Tibial artery (tissue), 4 donors: ENCODE measurements at regions not wholly inside any gene's neighbourhood (a gene's known extent, or its start where the extent isn't known, plus 50 kb on each side); places are given as distances from the start of the nearest gene placed in this dataset.
A peak's percentile ranks its signal among the peaks of the same experiment; 100 is the strongest.

Experiments
- DNase-seq, 2 donors: peaks; one replicate each; pipeline ENCODE4 v3.0.0-alpha.2; 2019
- H3K27ac ChIP-seq, 2 donors: fragments of 200-600 bp; sonication (generic) in 1 of 2; 1 replicate in 1 of 2; 2 replicates in 1 of 2; pipeline ENCODE4 v1.5.1; 2018 to 2019; ENCODE audit warnings: mild to moderate bottlenecking in 1 of 2
- H3K27me3 ChIP-seq, 2 donors: fragments of 200-600 bp; sonication (generic) in 1 of 2; one replicate each; pipeline versions ENCODE4 v1.5.1 to v1.6.0; 2016 to 2019
- H3K36me3 ChIP-seq, 3 donors: fragments of 200-600 bp; sonication (generic) in 2 of 3; one replicate each; pipeline ENCODE4 v1.5.1; 2016 to 2019; ENCODE audit warnings: mild to moderate bottlenecking in 2 of 3
- H3K4me1 ChIP-seq, 4 donors: fragments of 200-600 bp; sonication (generic) in 2 of 4; 1 replicate in 3 of 4; 2 replicates in 1 of 4; pipeline ENCODE4 v1.5.1; 2016 to 2019
- H3K4me3 ChIP-seq, 2 donors: fragments of 200-600 bp; sonication (generic) in 1 of 2; 1 replicate in 1 of 2; 2 replicates in 1 of 2; pipeline ENCODE4 v1.5.1; 2018 to 2019; ENCODE audit warnings: mild to moderate bottlenecking in 2 of 2
- H3K9me3 ChIP-seq, 3 donors: fragments of 200-600 bp; sonication (generic) in 1 of 3; one replicate each; pipeline ENCODE4 v1.5.1; 2016 to 2019
- intact Hi-C: fragments of 100-400 bp; cut with DNase I; formaldehyde crosslinking; loops from one replicate; pipeline ENCODE4 v1.15.0; 2023; ENCODE audit warnings: low total_unique reads
- TF ChIP-seq, protein P1 (sequence below), 2 experiments: fragments of 200-600 bp in 1 of 2; fragments of 450-650 bp in 1 of 2; IDR thresholded peaks; one replicate each; pipeline ENCODE4 v1.5.1; 2017 to 2019; ENCODE audit warnings: antibody characterized with exemption in 2 of 2, mild to moderate bottlenecking in 1 of 2, moderate library complexity in 1 of 2

DNA sequence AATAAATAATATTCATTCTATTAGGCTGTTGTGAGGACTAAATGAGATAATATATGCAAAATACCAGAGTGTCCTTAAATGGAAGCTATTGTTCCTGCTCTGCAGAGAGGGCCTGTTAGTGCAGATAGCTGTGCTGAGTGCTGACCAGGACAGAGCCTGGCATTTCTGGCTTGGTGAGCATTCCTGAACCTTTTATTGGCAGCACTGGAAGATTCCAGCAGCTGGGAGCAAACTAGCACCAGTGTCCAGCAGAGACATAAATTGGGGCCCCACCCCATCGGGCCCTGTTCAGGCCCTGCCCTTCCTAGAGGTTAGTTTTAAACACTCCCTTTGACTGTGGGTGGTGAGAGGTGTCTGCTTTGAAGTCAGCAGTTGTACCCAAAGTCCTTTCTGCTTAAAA, 85.9 kb upstream of the GADD45A start:
- H3K27ac ChIP-seq: peak overlapping the region in 1 of 2 donors; percentile 21
- no peak for DNase-seq
- H3K27me3 ChIP-seq: no peaks in the 10 kb centered on the region
- H3K9me3 ChIP-seq: no peaks in the 10 kb centered on the region
- peaks cover 0 to 5% (median 2%) of the 10 kb centered on the region in 4 donors for H3K4me1 ChIP-seq
- no peak overlapping the region for H3K4me3 ChIP-seq
- intact Hi-C loops: no loop called here
- TF ChIP-seq, protein P1, sequence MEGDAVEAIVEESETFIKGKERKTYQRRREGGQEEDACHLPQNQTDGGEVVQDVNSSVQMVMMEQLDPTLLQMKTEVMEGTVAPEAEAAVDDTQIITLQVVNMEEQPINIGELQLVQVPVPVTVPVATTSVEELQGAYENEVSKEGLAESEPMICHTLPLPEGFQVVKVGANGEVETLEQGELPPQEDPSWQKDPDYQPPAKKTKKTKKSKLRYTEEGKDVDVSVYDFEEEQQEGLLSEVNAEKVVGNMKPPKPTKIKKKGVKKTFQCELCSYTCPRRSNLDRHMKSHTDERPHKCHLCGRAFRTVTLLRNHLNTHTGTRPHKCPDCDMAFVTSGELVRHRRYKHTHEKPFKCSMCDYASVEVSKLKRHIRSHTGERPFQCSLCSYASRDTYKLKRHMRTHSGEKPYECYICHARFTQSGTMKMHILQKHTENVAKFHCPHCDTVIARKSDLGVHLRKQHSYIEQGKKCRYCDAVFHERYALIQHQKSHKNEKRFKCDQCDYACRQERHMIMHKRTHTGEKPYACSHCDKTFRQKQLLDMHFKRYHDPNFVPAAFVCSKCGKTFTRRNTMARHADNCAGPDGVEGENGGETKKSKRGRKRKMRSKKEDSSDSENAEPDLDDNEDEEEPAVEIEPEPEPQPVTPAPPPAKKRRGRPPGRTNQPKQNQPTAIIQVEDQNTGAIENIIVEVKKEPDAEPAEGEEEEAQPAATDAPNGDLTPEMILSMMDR (IDR thresholded peaks at IDR 0.05): no peak
- no peaks in the 10 kb centered on the region for H3K36me3 ChIP-seq

DNA sequence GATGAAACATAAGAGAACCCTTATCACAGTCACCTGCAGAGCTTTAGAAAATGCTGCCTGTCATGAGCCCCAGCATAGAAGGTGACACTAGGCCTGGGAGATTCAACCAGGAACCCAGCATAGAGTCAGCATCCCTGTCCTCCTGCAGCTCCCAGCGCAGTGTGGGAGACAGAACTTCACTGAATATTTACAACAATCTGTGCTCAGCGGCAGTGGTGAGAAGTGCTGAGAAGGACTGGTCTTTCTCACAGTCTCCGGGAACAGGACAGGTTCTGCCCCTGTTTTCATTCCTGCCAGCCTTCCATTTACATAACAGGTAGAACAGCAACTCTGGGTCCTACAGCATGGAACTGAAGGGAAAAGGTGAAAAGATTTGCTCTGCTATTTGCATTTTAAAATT, 83.5 kb upstream of the GADD45A start:
- TF ChIP-seq, protein P1 (IDR thresholded peaks at IDR 0.05): no peak
- Histone ChIP-seq H3K9me3 (no peaks in the 10 kb centered on the region), H3K4me3 (no peak overlapping the region), H3K27me3 (no peaks in the 10 kb centered on the region), H3K36me3 (no peaks in the 10 kb centered on the region), H3K27ac (no peak overlapping the region), H3K4me1 (peaks cover 0 to 5% (median 2%) of the 10 kb centered on the region in 4 donors)
- DNase-seq: no peak
- intact Hi-C loops: no loop called here

DNA sequence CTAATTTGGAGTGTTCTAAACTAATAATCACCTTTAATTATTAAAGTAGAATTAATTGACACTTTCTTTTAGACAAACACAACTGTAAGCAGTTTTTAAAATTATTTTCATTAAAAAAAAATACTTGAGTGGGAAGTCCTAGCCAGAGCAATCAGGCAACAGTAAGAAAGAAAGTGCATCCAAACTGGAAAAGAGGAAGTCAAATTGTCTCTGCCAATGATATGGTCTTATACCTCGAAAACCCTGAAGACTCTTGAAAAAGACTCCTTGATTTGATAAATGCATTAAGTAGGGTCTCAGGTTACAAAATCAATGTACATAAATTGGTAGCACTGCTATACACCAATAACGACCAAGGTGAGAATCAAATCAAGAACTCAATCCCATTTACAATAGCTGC, 83.0 kb upstream of the GADD45A start:
- Histone ChIP-seq H3K4me1 (peaks cover 0 to 5% (median 2%) of the 10 kb centered on the region in 4 donors), H3K4me3 (no peak overlapping the region), H3K36me3 (no peaks in the 10 kb centered on the region), H3K27me3 (no peaks in the 10 kb centered on the region), H3K27ac (no peak overlapping the region), H3K9me3 (no peaks in the 10 kb centered on the region)
- intact Hi-C loops: no loop called here
- TF ChIP-seq, protein P1 (IDR thresholded peaks at IDR 0.05): no peak
- DNase-seq: no peak

DNA sequence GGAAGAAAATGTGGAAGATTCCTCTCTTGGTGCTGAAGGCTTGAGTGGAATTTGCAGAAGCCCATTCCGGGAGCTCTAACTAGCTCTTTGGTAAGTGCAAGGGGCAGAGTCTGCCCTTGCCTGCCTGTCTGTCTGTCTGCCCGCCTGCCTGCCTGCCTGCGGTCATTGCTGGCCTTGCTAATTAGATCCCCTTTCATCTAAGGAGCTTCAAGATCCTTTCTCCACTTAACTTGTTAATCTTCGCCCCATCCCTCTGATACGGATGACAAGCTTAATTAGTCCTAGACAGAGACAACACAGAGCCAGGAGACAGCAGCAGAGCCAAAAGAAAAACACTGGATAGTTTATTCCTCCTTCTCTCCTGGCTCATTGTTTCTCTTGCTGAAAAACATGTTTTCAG, 80.2 kb upstream of the GADD45A start:
- TF ChIP-seq, protein P1 (IDR thresholded peaks at IDR 0.05): no peak
- no peaks in the 10 kb centered on the region for H3K4me1 ChIP-seq
- no peak for DNase-seq
- H3K27ac ChIP-seq: no peak overlapping the region
- H3K9me3 ChIP-seq: no peaks in the 10 kb centered on the region
- no peaks in the 10 kb centered on the region for H3K27me3 ChIP-seq
- no peak overlapping the region for H3K4me3 ChIP-seq
- intact Hi-C loops: no loop called here
- no peaks in the 10 kb centered on the region for H3K36me3 ChIP-seq

DNA sequence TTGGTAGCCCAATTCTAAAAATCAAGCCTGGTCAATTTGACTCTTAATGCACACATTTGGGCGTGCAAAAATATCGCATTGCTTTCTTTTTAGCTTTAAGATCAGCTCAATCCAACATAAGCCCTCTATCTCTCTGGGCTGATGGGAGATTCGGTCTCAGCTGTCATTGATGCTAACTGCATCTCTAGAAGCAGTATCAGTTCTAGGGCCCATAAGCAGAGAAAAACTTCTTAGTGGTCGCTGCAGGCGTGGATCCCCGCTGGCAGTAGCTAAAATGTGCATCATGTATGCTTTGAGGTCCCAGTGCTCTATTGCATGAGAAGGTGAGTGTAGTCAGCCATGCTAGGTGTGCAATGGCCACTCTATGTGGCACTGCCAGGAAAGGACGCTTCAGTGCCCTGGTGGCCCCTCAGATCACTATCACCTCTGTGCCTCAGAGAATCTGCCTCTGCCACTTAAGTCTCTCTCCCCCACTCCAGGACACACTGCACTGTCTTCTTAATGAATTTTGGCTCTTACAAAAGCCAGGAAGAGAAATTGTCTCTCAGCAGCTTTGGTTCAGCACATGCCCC, 79.7 kb upstream of the GADD45A start:
- no peak for DNase-seq
- Histone ChIP-seq H3K36me3 (no peaks in the 10 kb centered on the region), H3K27me3 (no peaks in the 10 kb centered on the region), H3K27ac (no peak overlapping the region), H3K4me3 (no peak overlapping the region), H3K4me1 (no peaks in the 10 kb centered on the region), H3K9me3 (no peaks in the 10 kb centered on the region)
- TF ChIP-seq, protein P1 (IDR thresholded peaks at IDR 0.05): no peak
- intact Hi-C loops: no loop called here

DNA sequence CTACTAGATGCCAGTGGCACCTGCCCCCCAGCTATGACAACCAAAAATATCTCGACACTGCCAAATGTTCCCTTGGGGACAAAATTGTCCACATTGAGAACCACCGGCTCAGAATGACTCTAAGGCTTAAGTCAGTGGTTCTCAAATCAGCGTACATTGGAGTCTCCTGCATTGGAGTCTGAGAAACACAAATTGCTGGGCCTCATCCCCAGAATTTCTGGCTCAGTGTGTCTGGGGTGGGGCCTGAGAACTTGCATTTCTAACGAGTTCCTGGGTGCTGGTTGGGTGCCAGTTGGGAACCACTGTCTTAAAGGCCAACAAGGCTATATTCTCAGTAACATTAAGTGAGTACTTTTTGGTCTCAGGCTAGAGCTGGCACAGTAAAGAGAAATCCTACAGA, 77.7 kb upstream of the GADD45A start:
- Histone ChIP-seq H3K27me3 (no peaks in the 10 kb centered on the region), H3K36me3 (no peaks in the 10 kb centered on the region), H3K27ac (no peak overlapping the region), H3K4me3 (no peak overlapping the region), H3K9me3 (no peaks in the 10 kb centered on the region), H3K4me1 (no peaks in the 10 kb centered on the region)
- DNase-seq: no peak
- intact Hi-C loops: no loop called here
- TF ChIP-seq, protein P1 (IDR thresholded peaks at IDR 0.05): no peak
